IMR-90 (cell line): ENCODE measurements at regions not wholly inside any gene's neighbourhood (a gene's known extent, or its start where the extent isn't known, plus 50 kb on each side); places are given as distances from the start of the nearest gene placed in this dataset.

Experiments
- ATAC-seq: fragments of 200-7000 bp; cut with Tn5 transposase; 2 replicates; pipeline ENCODE4 v1.9.1; 2020; ENCODE audit warnings: low read depth, mild to moderate bottlenecking, moderate library complexity
- BruUV-seq: library from RNA; stranded (reverse); fragments of 400-500 nt; replicated peaks from 2 replicates; lab custom pipeline; 2021; lab: Mats Ljungman, UMichigan
- CTCF ChIA-PET: fragments of 300-600 bp; formaldehyde crosslinking; extraction: SDS; loops from one replicate; lab custom pipeline; 2021; ENCODE audit warnings: antibody characterized with exemption; lab: Yijun Ruan, JAX
- POLR2A ChIA-PET: fragments of 300-600 bp; sonication (Branson Sonifier 250); formaldehyde crosslinking; loops from one replicate; lab custom pipeline; 2022; ENCODE audit warnings: antibody characterized with exemption; ENCODE audit not compliant: unreplicated experiment; lab: Charles Lee
- DNase-seq: peaks from one replicate; pipeline ENCODE4 v3.0.0; 2013
- H2AFZ ChIP-seq: replicated peaks from 2 replicates; pipeline ENCODE3; 2013; ENCODE audit warnings: low read length, mild to moderate bottlenecking; ENCODE audit not compliant: poor library complexity
- H2AK5ac ChIP-seq: 2 replicates; pipeline ENCODE4 v1.6.1; 2013; ENCODE audit warnings: low read depth, low read length, inconsistent platforms
- H2AK9ac ChIP-seq: replicated peaks from 2 replicates; pipeline ENCODE3; 2013; ENCODE audit warnings: mild to moderate bottlenecking, low read depth, low read length, moderate library complexity; ENCODE audit not compliant: poor library complexity
- H2BK120ac ChIP-seq: 2 replicates; pipeline ENCODE4 v1.6.1; 2013; ENCODE audit warnings: low read depth, low read length, inconsistent platforms
- H2BK15ac ChIP-seq: 3 replicates; pipeline ENCODE4 v1.6.1; 2013; ENCODE audit warnings: low read depth, low read length, inconsistent platforms
- H2BK20ac ChIP-seq: 2 replicates; pipeline ENCODE4 v1.6.1; 2013; ENCODE audit warnings: low read depth, mild to moderate bottlenecking, inconsistent platforms, low read length, moderate library complexity
- H2BK5ac ChIP-seq: 2 replicates; pipeline ENCODE4 v1.6.1; 2013; ENCODE audit warnings: mild to moderate bottlenecking, low read depth, low read length, inconsistent platforms; ENCODE audit not compliant: poor library complexity, severe bottlenecking
- H3K14ac ChIP-seq: replicated peaks from 2 replicates; pipeline ENCODE4 v1.6.1; 2013; ENCODE audit warnings: low read depth, low read length, inconsistent platforms
- H3K18ac ChIP-seq: 2 replicates; pipeline ENCODE4 v1.6.1; 2013; ENCODE audit warnings: low read depth, low read length, control low read depth
- H3K23ac ChIP-seq: 2 replicates; pipeline ENCODE4 v1.6.1; 2013; ENCODE audit warnings: low read depth, low read length, inconsistent platforms
- H3K27ac ChIP-seq: 2 replicates; pipeline ENCODE4 v1.5.1; 2013; ENCODE audit warnings: mild to moderate bottlenecking, control low read depth, low read length; ENCODE audit not compliant: insufficient read depth
- H3K27me3 ChIP-seq: 2 replicates; pipeline ENCODE4 v1.6.1; 2013; ENCODE audit warnings: low read length; ENCODE audit not compliant: control insufficient read depth, insufficient read depth
- H3K36me3 ChIP-seq: 2 replicates; pipeline ENCODE4 v1.6.1; 2013; ENCODE audit warnings: low read length, mixed read lengths; ENCODE audit not compliant: control insufficient read depth, insufficient read depth
- H3K4ac ChIP-seq: 2 replicates; pipeline ENCODE4 v1.6.1; 2013; ENCODE audit warnings: low read depth, low read length, inconsistent platforms
- H3K4me1 ChIP-seq: 2 replicates; pipeline ENCODE4 v1.6.1; 2013; ENCODE audit warnings: low read length, mixed read lengths; ENCODE audit not compliant: control insufficient read depth, insufficient read depth
- H3K4me2 ChIP-seq: 2 replicates; pipeline ENCODE4 v1.6.1; 2013; ENCODE audit warnings: low read depth, mild to moderate bottlenecking, control low read depth, low read length, moderate library complexity
- H3K4me3 ChIP-seq: 2 replicates; pipeline ENCODE4 v1.5.1; 2013; ENCODE audit warnings: low read depth, mild to moderate bottlenecking, control low read depth, low read length, moderate library complexity; ENCODE audit not compliant: insufficient read depth
- H3K56ac ChIP-seq: 2 replicates; pipeline ENCODE4 v1.6.1; 2013; ENCODE audit warnings: low read length, inconsistent platforms; ENCODE audit not compliant: insufficient read depth; ENCODE audit errors: extremely low read depth
- H3K79me1 ChIP-seq, 2 experiments: 2 replicates each; pipeline ENCODE4 v1.6.1; 2013; ENCODE audit warnings: low read length in 2 of 2, inconsistent platforms in 1 of 2, low read depth in 1 of 2
- H3K9ac ChIP-seq: 2 replicates; pipeline ENCODE4 v1.6.1; 2013; ENCODE audit warnings: low read depth, low read length, control low read depth
- H3K9me1 ChIP-seq: 2 replicates; pipeline ENCODE4 v1.6.1; 2013; ENCODE audit warnings: low read length, inconsistent platforms; ENCODE audit not compliant: insufficient read depth
- H3K9me3 ChIP-seq: 2 replicates; pipeline ENCODE4 v1.6.1; 2013; ENCODE audit warnings: low read length; ENCODE audit not compliant: control insufficient read depth, insufficient read depth
- H4K20me1 ChIP-seq: 2 replicates; pipeline ENCODE4 v1.6.1; 2013; ENCODE audit warnings: low read length, inconsistent platforms; ENCODE audit not compliant: insufficient read depth
- H4K5ac ChIP-seq: 2 replicates; pipeline ENCODE4 v1.6.1; 2013; ENCODE audit warnings: mild to moderate bottlenecking, low read depth, low read length, control low read depth
- H4K8ac ChIP-seq, 2 experiments: 2 replicates each; pipeline ENCODE4 v1.6.1; 2013; ENCODE audit warnings: low read depth in 2 of 2, low read length in 2 of 2, control low read depth in 1 of 2, inconsistent platforms in 1 of 2
- H4K91ac ChIP-seq: 2 replicates; pipeline ENCODE4 v1.6.1; 2013; ENCODE audit warnings: low read depth, low read length, inconsistent platforms; ENCODE audit not compliant: insufficient read depth
- BHLHE40 ChIP-seq: fragments of 150-350 bp; IDR thresholded peaks from 2 replicates; pipeline ENCODE4 v1.6.1; 2016; ENCODE audit warnings: mild to moderate bottlenecking, low read depth, low read length
- CEBPB ChIP-seq: IDR thresholded peaks from 2 replicates; pipeline ENCODE4 v1.6.1; 2012; ENCODE audit warnings: low read depth, low read length, improper control_type of control experiment
- CHD1 ChIP-seq: IDR thresholded peaks from 2 replicates; pipeline ENCODE4 v1.6.1; 2012; ENCODE audit warnings: low read depth, low read length, improper control_type of control experiment
- MAFK ChIP-seq: IDR thresholded peaks from 2 replicates; pipeline ENCODE4 v1.6.1; 2012; ENCODE audit warnings: low read depth, low read length, improper control_type of control experiment
- POLR2A ChIP-seq: IDR thresholded peaks from 2 replicates; pipeline ENCODE4 v1.6.1; 2012; ENCODE audit warnings: mild to moderate bottlenecking, low read depth, low read length
- RCOR1 ChIP-seq: IDR thresholded peaks from 2 replicates; pipeline ENCODE4 v1.6.1; 2012; ENCODE audit warnings: mild to moderate bottlenecking, low read length, improper control_type of control experiment; ENCODE audit not compliant: insufficient replicate concordance
- whole genome bisulfite sequencing, 2 experiments: methylation state at CpG; one replicate each; pipeline versions ENCODE4 v1.1.5 to v1.1.7; 2013; ENCODE audit warnings: missing lambda C conversion rate in 2 of 2; ENCODE audit not compliant: insufficient read length in 1 of 2; ENCODE audit errors: extremely low coverage in 2 of 2; 5-methylcytosine and 5-hydroxymethylcytosine counted together
- dilution Hi-C: fragments of 300-500 bp; cut with HindIII; formaldehyde crosslinking; loops from one replicate; pipeline ENCODE4 v1.14.3; 2018; ENCODE audit warnings: low sequenced_read_pairs; ENCODE audit not compliant: unreplicated experiment
- in situ Hi-C: fragments of 300-500 bp; cut with MboI; formaldehyde crosslinking; loops from 3 replicates; pipeline ENCODE4 v1.14.3; 2019; ENCODE audit warnings: low sequenced_read_pairs, inconsistent platforms, mixed read lengths
- intact Hi-C: fragments of 100-400 bp; cut with micrococcal nuclease; formaldehyde crosslinking; loops from 2 replicates; pipeline ENCODE4 v1.10.0; 2022

GRCh38 chr13:39217471-39217870 is 179.2 kb downstream of the NHLRC3 start:
- H4K91ac ChIP-seq, result no peak overlapping the region
- H3K56ac ChIP-seq, result no peak overlapping the region
- H2AFZ ChIP-seq, result no peak overlapping the region
- dilution Hi-C loops, result no loop called here
- no peak overlapping the region for H2BK20ac ChIP-seq
- no peak overlapping the region for H3K14ac ChIP-seq
- H3K18ac ChIP-seq, result no peak overlapping the region
- no peaks in the 10 kb centered on the region for H3K9me3 ChIP-seq
- no CpG with 5 or more reads among the region's 3 CpGs for WGBS, 2 experiments
- ChIA-PET POLR2A (no interaction called here), CTCF (no interaction called here)
- no peak overlapping the region for H4K5ac ChIP-seq
- no peak overlapping the region for H3K27ac ChIP-seq
- no peak overlapping the region for H3K9ac ChIP-seq
- H2BK120ac ChIP-seq, result no peak overlapping the region
- no peaks in the 10 kb centered on the region for H3K36me3 ChIP-seq
- no peak overlapping the region for H4K8ac ChIP-seq
- TF ChIP-seq CEBPB, result no peak
- TF ChIP-seq BHLHE40, result no peak
- TF ChIP-seq CHD1, result no peak
- TF ChIP-seq MAFK, result no peak
- no peak for TF ChIP-seq RCOR1
- no peak for TF ChIP-seq POLR2A
- no peak overlapping the region for H2AK5ac ChIP-seq
- H2BK5ac ChIP-seq, result no peak overlapping the region
- intact Hi-C loops, result no loop called here
- H3K4me1 ChIP-seq, result no peaks in the 10 kb centered on the region
- no peaks in the 10 kb centered on the region for H3K79me1 ChIP-seq
- no peaks in the 10 kb centered on the region for H3K9me1 ChIP-seq
- H3K23ac ChIP-seq, result no peak overlapping the region
- H3K27me3 ChIP-seq, result no peaks in the 10 kb centered on the region
- H3K4me2 ChIP-seq, result no peak overlapping the region
- DNase-seq, result no peak
- no peak overlapping the region for H3K4me3 ChIP-seq
- no peak for ATAC-seq
- no peak overlapping the region for H3K4ac ChIP-seq
- in situ Hi-C loops, result no loop called here
- H2AK9ac ChIP-seq, result no peak overlapping the region
- no peaks in the 10 kb centered on the region for H4K20me1 ChIP-seq
- no TSS peak for BruUV-seq
- no peak overlapping the region for H2BK15ac ChIP-seq
